IPS-18a (cell line): ENCODE measurements at regions not wholly inside any gene's neighbourhood (a gene's known extent, or its start where the extent isn't known, plus 50 kb on each side); places are given as distances from the start of the nearest gene placed in this dataset.
"Not testable (repeated sequence)": the region's sequence is repeated elsewhere in the genome, so short reads cannot be mapped to it uniquely, and the experiment has no call there.

Experiments
- H3K27ac ChIP-seq: one replicate; pipeline ENCODE4 v1.5.1; 2013; ENCODE audit warnings: low read length
- H3K27me3 ChIP-seq: one replicate; pipeline ENCODE4 v1.6.1; 2013; ENCODE audit warnings: mild to moderate bottlenecking, low read length; ENCODE audit not compliant: control insufficient read depth, insufficient read depth
- H3K36me3 ChIP-seq: one replicate; pipeline ENCODE4 v1.6.1; 2013; ENCODE audit warnings: low read depth, low read length; ENCODE audit not compliant: control insufficient read depth
- H3K4me1 ChIP-seq: one replicate; pipeline ENCODE4 v1.6.1; 2013; ENCODE audit warnings: low read depth, low read length; ENCODE audit not compliant: control insufficient read depth
- H3K4me3 ChIP-seq: one replicate; pipeline ENCODE4 v1.5.1; 2013; ENCODE audit warnings: low read length
- H3K9ac ChIP-seq: one replicate; pipeline ENCODE4 v1.6.1; 2013; ENCODE audit warnings: mild to moderate bottlenecking, low read length, moderate library complexity
- H3K9me3 ChIP-seq: one replicate; pipeline ENCODE4 v1.6.1; 2013; ENCODE audit warnings: low read depth, low read length; ENCODE audit not compliant: control insufficient read depth

DNA sequence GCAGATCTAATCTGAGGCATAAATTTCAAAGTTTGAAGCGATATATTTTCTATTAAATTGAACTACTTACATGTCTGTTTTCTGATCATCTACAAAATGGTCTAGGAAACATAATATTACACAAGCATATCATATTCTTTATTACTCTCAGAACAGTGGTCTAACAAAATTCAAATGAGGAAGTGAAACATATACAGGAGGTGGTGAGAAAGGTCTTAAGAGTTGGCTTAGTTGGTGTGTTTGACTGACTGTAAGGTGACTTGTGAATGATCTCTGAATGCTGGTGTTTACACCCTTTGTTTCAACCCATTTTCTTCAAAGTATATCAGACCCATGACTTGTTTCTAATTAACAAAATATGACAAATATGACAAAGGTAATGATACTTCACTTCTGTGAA lies 1156.8 kb downstream of the SLC16A7 start:
- Histone ChIP-seq H3K9me3 (no peaks in the 10 kb centered on the region), H3K4me1 (no peaks in the 10 kb centered on the region), H3K27me3 (no peaks in the 10 kb centered on the region), H3K9ac (no peak overlapping the region), H3K36me3 (no peaks in the 10 kb centered on the region), H3K4me3 (no peak overlapping the region), H3K27ac (no peak overlapping the region)

DNA sequence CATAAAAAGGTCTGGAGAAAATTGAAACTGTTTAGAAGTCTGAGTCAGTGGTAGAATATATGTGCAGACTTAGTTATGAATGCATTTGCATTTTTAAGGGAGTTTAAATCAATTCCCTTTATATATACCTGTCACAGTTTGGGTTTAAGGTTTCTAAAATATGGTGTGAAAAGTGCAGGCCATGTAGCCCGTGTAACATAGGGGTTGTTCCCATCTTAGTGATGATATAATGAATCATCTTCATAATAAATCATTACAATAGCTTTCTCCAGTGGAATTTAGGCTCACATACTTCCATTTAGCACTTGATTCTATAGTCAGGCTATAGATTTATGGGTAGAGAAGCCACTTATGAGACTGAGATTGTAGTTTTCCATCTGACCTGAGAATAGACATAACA lies 1162.4 kb downstream of the SLC16A7 start:
- Histone ChIP-seq H3K27ac (no peak overlapping the region), H3K4me1 (no peaks in the 10 kb centered on the region), H3K4me3 (no peak overlapping the region), H3K9me3 (no peaks in the 10 kb centered on the region), H3K36me3 (no peaks in the 10 kb centered on the region), H3K27me3 (no peaks in the 10 kb centered on the region), H3K9ac (no peak overlapping the region)

DNA sequence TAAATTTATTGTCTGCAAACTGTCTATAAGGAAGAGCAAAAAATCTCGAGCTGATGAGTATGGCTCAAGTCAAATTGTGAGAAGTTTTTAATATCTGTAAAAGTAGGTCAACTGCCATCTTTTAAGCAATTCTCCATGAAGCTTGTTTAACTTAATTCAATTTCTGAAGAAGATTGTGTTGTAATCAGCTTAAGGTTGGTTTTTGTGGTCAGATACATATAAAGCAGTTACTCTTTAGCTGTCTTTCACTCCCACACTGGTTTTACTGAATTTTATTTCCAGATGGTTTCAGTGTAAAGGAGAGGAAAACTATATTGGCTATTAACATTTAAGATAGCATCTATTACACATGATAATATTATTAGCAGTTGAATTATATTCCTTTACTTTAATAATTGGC lies 1165.1 kb downstream of the SLC16A7 start:
- H3K9me3 ChIP-seq: no peaks in the 10 kb centered on the region
- no peak overlapping the region for H3K9ac ChIP-seq

DNA sequence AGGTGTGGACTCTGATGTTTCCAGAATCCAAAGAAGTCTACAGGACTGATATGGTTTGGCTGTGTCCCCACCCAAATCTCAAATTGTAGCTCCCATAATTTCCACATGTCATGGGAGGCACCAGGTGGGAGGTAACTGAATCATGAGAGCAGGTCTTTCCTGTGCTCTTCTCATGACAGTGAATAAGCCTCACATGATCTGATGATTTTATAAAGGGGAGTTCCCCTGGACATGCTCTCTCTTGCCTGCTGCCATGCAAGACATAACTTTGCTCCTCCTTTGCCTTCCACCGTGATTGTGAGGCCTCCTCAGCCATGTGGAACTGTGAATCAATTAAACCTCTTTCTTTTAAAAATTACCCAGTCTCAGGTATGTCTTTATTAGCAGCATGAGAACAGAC lies 1205.3 kb downstream of the SLC16A7 start:
- not testable (repeated sequence) for H3K9me3 ChIP-seq, H3K27ac ChIP-seq, H3K4me1 ChIP-seq, H3K4me3 ChIP-seq, H3K27me3 ChIP-seq, H3K36me3 ChIP-seq, H3K9ac ChIP-seq

More for the DNA sequence above, 1165.1 kb downstream of the SLC16A7 start:
- Histone ChIP-seq H3K27me3 (no peaks in the 10 kb centered on the region), H3K36me3 (no peaks in the 10 kb centered on the region), H3K27ac (no peak overlapping the region), H3K4me3 (no peak overlapping the region), H3K4me1 (no peaks in the 10 kb centered on the region)

DNA sequence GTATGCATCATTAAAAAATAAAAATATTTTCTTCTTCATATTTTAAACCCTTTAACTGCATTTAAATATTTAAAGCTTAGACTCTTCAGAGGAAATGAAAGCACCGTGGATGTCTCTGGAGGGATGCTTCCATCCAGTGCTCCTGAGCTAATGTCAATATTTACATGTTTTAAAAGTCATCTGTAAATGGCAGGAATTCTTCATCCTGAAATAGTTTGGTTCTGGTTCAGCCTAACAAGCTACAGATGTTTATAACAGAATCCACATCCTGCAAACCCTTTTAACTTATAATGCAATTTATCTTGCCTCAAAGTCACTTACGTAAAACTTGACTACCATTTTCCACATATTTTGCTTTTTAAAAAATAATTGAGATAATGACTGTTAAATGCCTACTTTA lies 1207.3 kb downstream of the SLC16A7 start:
- no peaks in the 10 kb centered on the region for H3K4me1 ChIP-seq
- H3K27me3 ChIP-seq: no peaks in the 10 kb centered on the region
- no peaks in the 10 kb centered on the region for H3K9me3 ChIP-seq
- no peaks in the 10 kb centered on the region for H3K36me3 ChIP-seq
- H3K9ac ChIP-seq: no peak overlapping the region
- no peak overlapping the region for H3K4me3 ChIP-seq
- H3K27ac ChIP-seq: no peak overlapping the region

DNA sequence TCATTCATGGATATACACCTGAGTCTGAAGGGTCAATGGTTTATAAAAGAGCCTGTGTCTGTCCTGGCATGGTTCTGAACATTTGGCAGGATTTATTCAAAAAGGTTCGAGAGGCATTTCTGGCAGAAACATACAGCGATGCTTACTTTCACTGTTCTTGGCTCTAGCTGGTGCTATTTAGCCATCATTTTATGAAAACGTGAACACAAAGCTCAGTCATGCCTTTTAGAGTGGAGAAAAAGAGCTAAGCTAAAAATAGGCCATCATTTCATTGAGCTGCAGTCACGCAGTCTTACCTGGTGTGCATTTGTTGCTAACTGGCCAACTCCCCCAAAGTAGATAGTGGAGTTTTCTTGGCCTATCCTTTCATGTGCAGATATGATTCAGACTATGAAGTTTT lies 1209.5 kb downstream of the SLC16A7 start:
- Histone ChIP-seq H3K9me3 (no peaks in the 10 kb centered on the region), H3K4me3 (no peak overlapping the region), H3K27ac (no peak overlapping the region), H3K9ac (no peak overlapping the region), H3K27me3 (no peaks in the 10 kb centered on the region), H3K36me3 (no peaks in the 10 kb centered on the region), H3K4me1 (no peaks in the 10 kb centered on the region)

DNA sequence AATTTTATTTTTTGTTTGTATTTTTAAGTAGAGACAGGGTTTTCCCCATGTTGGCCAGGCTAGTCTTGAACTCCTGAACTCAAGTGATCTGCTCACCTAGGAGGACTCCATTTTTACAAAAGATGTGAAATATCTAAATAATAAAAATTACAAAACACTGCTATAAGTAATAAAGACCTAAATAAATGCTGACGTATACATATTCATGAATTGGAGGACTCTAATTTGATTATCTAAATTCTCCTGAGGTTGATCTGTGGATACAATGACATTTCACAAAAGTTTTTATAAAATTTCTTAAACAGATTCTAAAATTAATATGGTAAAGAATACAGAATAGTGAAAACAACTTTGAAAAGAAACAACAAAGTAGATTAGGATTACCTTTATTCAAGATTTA lies 1224.0 kb downstream of the SLC16A7 start:
- no peaks in the 10 kb centered on the region for H3K4me1 ChIP-seq
- no peaks in the 10 kb centered on the region for H3K27me3 ChIP-seq
- no peak overlapping the region for H3K27ac ChIP-seq
- no peaks in the 10 kb centered on the region for H3K36me3 ChIP-seq
- H3K4me3 ChIP-seq: no peak overlapping the region
- no peak overlapping the region for H3K9ac ChIP-seq
- H3K9me3 ChIP-seq: peaks cover 6% of the 10 kb centered on the region

DNA sequence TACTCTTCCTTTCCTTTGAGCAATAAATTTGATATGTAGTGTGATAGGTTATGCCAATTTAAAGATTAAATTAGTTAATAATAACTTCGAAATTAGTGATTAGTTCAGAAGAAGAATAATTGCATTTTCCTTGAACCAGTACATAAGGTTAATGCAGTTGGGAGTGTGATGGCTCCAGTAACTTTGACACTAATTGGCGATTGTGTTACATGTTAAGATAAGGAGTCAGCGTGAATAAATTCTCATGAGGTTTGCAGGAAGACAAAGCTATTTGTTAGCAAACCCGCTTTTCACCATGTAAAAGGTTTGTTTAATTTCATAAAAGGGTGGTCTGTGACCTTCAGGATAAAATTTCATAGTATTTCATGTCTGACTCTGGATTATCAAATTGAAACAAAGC lies 1226.8 kb downstream of the SLC16A7 start:
- no peak overlapping the region for H3K4me3 ChIP-seq
- H3K9me3 ChIP-seq: no peaks in the 10 kb centered on the region
- no peaks in the 10 kb centered on the region for H3K27me3 ChIP-seq
- H3K36me3 ChIP-seq: no peaks in the 10 kb centered on the region
- H3K4me1 ChIP-seq: no peaks in the 10 kb centered on the region
- no peak overlapping the region for H3K27ac ChIP-seq
- no peak overlapping the region for H3K9ac ChIP-seq

DNA sequence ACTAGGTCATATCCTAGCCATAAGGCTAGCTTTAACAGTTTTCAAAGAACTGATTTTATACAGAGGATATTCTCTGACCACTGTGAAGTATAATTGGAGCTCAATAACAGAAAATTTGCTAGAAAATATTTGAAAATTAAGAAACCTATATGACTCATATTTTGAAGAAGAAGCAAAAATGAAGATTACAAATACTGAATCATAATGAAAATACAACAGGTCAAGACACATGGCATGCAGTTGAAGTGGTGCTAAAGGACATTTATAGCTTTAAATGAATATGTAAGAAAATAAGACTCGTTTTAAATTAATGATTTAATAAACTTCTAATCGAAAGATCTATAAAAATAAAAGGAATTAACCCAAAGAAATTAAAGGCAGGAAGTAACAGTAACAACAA lies 1234.6 kb downstream of the SLC16A7 start:
- Histone ChIP-seq H3K4me3 (no peak overlapping the region), H3K9me3 (no peaks in the 10 kb centered on the region), H3K36me3 (no peaks in the 10 kb centered on the region), H3K27ac (no peak overlapping the region), H3K4me1 (peaks cover 5% of the 10 kb centered on the region), H3K9ac (no peak overlapping the region), H3K27me3 (no peaks in the 10 kb centered on the region)

DNA sequence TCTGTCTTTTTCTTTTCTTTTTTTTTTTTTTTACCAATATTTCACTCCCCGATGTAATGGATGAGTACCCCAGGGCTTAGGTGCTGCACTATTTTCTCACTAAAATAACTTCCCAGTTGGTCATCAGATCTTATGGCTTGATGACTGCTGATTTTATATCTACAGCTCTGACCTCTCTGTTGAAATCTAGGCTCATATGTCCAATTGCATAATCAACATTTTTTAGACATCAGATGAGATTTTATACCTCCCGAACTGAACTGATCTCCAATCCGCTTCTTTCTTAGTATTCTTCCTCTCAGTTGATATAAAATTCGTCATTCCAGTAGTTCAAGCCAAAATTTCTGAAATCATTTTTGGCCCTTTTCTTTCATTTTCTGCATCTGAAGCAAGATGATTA lies 1236.5 kb downstream of the SLC16A7 start:
- no peaks in the 10 kb centered on the region for H3K27me3 ChIP-seq
- H3K27ac ChIP-seq: no peak overlapping the region
- H3K4me3 ChIP-seq: no peak overlapping the region
- H3K4me1 ChIP-seq: peaks cover 11% of the 10 kb centered on the region
- no peak overlapping the region for H3K9ac ChIP-seq
- H3K9me3 ChIP-seq: no peaks in the 10 kb centered on the region
- no peaks in the 10 kb centered on the region for H3K36me3 ChIP-seq

DNA sequence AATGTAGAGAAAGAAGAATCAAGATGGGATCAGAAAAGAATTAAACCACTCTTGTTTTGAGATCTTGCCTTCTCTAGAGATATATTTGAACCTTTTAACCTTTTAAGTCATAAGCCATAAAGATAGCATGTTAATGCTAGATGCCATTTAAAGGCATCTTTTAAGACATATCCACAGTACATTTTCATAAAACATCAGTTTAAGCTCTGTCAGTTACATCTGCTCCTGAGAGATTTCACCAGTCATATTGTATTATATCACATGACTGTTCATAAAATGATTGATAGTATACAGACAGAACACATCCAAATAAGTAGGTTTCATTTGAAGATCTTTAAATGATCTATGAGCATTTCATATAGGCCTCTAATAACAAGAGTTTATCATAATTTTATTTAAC lies 1238.5 kb downstream of the SLC16A7 start:
- Histone ChIP-seq H3K36me3 (no peaks in the 10 kb centered on the region), H3K4me1 (peaks cover 11% of the 10 kb centered on the region), H3K9me3 (no peaks in the 10 kb centered on the region)

DNA sequence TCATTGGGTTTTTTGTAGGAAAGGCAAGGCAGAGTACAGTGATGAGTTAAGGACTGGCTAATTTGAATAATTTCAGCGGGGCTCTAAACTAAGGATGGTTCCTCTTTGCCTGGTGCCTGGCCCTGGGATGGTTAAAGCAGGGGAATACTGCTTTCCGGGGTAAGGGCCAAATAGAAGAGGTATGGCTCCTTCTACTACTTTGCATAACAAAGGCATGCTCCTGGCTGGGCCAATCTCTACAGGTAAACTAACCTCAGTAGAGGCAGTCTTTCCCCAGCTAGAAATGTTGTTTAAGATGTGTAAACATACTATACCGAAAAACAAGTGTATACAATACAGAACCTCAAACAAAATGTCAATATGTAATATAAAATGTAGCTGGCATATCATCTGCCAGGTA lies 1239.0 kb downstream of the SLC16A7 start:
- H3K9me3 ChIP-seq: no peaks in the 10 kb centered on the region
- no peaks in the 10 kb centered on the region for H3K27me3 ChIP-seq
- H3K27ac ChIP-seq: no peak overlapping the region
- no peak overlapping the region for H3K4me3 ChIP-seq
- H3K4me1 ChIP-seq: peaks cover 11% of the 10 kb centered on the region
- H3K36me3 ChIP-seq: no peaks in the 10 kb centered on the region
- no peak overlapping the region for H3K9ac ChIP-seq

More for the DNA sequence above, 1238.5 kb downstream of the SLC16A7 start:
- H3K9ac ChIP-seq: no peak overlapping the region
- H3K27ac ChIP-seq: no peak overlapping the region
- no peak overlapping the region for H3K4me3 ChIP-seq
- no peaks in the 10 kb centered on the region for H3K27me3 ChIP-seq
